Colon (tissue), 2 donors: ENCODE measurements at regions not wholly inside any gene's neighbourhood (a gene's known extent, or its start where the extent isn't known, plus 50 kb on each side); places are given as distances from the start of the nearest gene placed in this dataset.

Source experiments
- FAIRE-seq: peaks from 2 replicates; lab custom pipeline; 2012; peaks lifted over from hg19 to GRCh38; lab: Jason Lieb, UNC
- donor health status: control.
- donor health status: control.

DNA sequence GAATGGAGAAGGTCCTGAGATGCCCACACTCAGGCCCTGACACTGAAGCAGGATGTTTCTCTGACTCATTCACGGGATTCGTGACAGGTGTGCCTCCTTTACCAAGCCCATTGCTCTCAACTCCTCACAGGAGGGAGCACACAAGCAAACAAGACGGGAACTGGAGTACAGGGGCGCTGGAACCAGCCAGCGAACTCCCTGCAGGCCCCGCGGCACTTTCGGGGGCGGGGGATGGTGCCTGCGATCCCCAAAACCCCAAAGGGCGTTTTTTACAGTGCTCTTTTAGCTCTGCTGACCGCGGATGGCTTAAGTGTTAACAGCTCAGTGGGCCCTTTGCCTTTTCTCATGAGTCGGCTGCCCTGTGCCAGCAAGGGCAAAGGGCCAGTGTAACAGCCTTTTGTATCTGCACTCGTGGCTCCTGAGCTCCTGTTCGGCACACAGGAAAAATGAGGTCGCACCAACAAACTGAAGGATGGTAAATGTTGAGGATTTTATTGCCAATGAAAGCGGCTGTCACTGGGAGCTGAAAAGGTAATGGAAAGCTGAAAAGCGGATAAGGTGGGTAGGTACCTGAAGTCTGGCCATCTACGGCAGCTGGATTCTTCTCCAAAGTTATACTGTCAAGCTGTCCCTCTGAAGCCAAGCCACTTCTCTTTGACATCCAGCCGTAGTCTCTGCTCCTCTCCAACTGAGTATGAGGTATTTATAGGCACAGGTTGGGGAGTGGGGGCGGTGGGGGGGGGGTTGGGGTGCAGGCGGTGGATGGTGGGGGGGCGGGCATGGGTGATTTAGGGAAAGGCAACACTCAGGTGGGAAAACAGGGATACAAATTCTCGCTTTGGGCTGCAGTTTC, 65.0 kb upstream of the TRPC4 start:
- no peak for FAIRE-seq

DNA sequence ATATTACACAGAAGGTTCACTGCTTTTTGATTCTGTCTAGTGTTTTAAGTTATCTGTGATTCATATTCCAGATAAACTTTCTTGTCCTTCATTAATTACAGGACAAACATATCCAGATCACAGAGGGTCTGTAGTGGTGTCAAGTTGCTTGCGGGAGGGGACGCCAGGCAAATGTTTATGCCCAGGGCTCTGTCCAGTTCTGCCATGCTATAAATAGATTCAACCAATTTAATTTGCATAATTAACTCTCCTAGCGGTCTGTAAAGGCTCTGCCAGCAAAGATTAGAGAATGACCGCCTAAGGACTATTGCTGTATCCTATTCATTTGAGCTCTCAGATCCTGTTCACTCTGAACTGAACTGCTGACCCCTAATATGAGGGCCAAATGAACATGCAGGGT, 59.7 kb upstream of the TRPC4 start:
- FAIRE-seq, result no peak

DNA sequence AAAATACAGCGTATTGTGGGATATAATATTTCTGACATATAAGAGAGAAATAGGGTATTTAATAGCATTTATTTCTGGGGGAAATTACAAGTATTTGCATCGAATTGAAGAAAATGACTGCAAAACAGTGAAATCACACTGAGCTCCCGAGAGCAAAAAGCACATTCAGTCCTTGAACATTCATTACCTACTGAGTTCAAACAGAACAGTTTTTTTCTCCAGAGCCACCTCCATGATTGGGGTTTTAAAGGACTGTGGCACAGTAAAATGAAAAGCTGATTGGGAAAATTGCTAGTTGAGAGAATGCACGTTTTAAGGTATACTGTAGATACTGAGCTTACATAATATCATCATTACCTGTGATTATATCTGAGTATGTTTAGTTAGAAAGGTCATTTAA, 58.0 kb upstream of the TRPC4 start:
- FAIRE-seq, result no peak

DNA sequence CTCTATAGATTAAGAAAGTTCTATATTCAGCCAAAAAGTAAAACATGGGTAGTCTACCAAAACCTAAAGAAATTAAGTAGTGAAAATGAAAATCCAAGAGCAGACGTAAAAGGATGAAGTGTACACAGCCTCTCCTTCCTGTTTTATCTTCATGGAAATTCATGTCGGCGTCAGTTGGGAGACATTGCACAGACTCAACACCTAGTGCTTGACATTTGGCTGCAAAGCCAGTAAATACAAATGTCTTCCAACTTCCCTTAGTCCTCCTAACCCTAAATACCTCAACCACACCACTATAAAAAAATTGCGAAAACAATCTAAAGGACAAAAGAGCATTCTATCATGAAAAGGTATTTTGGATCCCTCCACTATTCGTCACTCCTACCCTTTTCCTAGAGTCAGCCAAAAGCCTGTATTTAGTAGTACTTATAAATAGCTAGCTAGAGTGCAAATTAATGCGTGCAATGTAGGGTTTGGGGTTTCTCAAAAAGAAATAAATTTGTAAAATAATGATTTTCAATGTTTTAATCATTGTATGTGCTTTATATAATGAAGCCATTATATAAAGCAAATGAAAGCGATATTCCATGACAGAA, 56.4 kb upstream of the TRPC4 start:
- no peak for FAIRE-seq

DNA sequence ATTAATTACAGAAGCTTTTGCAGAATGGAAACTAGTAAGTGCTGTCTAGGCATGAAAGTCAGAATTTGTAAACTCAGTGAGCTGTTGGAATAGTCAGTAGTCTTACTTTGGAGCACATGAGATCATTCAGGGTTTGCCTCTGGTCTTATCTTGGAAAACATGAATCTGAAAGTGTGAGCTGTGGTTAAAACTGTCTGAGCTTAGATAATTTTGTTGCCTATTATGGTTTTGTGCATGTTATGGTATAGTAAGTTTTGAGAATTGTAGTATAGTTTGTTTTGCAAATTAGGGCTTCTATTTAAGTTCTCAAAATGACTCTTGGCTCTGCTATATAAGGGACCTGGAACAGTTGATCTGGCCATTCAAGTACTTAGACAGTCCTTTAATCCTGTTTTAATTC, 53.7 kb upstream of the TRPC4 start:
- no peak for FAIRE-seq

DNA sequence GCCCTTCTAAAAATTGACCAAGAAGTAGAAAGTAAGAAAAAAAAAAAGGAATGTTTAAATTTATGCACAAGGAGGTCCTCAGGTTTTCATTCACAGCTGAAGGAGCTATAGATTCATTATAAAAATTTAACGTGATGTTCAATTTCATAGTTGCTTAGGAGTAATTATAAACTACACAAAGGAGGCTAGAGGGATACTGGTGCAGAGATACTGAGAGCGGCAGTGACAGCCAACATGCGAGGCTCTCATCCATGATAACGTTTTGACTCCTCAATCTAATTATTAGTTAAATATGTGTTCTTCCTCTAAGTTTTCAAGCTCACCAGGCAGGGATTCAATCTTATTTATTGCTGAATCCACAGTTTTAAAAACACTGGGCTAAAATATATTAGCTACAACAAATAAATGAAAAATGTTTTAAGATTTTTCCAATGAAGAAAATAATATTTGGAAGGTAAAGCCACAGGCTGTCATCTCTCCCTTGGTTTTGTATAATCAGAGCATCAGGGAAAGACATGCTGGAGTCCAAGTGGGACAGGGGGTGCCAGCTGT, 49.8 kb upstream of the TRPC4 start:
- FAIRE-seq, result no peak
